NT2/D1 (cell line): ENCODE measurements at regions not wholly inside any gene's neighbourhood (a gene's known extent, or its start where the extent isn't known, plus 50 kb on each side); places are given as distances from the start of the nearest gene placed in this dataset.

Experiments
- SUZ12 ChIP-seq: IDR thresholded peaks from 2 replicates; pipeline ENCODE4 v1.6.1; 2011; ENCODE audit not compliant: insufficient read length, insufficient read depth; ENCODE audit errors: extremely low read depth
- YY1 ChIP-seq: IDR thresholded peaks from 2 replicates; pipeline ENCODE4 v1.6.1; 2011; ENCODE audit not compliant: insufficient read length, insufficient read depth
- ZNF274 ChIP-seq: IDR thresholded peaks from 2 replicates; pipeline ENCODE4 v1.6.1; 2011; ENCODE audit warnings: mild to moderate bottlenecking, low read depth, low read length

DNA sequence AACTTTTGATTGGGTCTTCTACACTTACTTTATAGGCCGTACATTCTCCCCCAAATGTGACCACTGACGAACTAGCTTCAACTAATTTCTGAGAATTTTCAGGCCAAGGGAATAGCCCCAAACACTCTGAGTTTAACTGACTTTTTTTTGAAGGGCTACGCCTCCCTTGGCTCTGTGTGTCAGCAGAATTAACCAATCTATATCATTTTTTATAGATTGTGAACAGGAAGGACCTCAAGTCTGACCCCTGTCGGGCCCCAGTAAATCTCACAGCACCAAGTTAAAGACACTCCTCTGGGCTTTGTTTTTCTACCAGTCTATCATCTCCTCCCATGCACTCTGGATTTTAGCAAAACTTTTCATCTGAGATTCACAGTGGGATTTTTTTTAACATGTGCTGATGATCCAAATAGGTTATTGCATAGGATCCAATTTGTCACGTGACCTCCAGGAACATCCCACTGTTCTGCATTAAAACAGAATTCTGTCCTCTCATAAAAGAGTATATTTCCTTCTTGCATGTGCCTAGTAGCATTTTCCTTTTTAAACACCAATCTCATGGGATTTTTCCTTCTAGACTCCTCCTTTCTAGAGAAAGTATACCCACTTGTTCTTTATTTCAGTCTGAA, 307.1 kb downstream of the OSR1 start:
- TF ChIP-seq YY1 (no peak), SUZ12 (no peak), ZNF274 (no peak)
